IPS DF 6.9 (cell line): ENCODE measurements at regions not wholly inside any gene's neighbourhood (a gene's known extent, or its start where the extent isn't known, plus 50 kb on each side); places are given as distances from the start of the nearest gene placed in this dataset.

ENCODE experiments used
- DNase-seq: peaks from one replicate; pipeline ENCODE4 v3.0.0-alpha.2; 2013; ENCODE audit warnings: low read depth, low spot score
- H3K27ac ChIP-seq: one replicate; pipeline ENCODE4 v1.5.1; 2013; ENCODE audit warnings: low read length, control low read depth
- H3K27me3 ChIP-seq: 2 replicates; pipeline ENCODE4 v1.6.1; 2013; ENCODE audit warnings: mild to moderate bottlenecking, low read length; ENCODE audit not compliant: control insufficient read depth, insufficient read depth
- H3K36me3 ChIP-seq: 2 replicates; pipeline ENCODE4 v1.6.1; 2013; ENCODE audit warnings: low read length; ENCODE audit not compliant: control insufficient read depth, insufficient read depth
- H3K4me1 ChIP-seq: 2 replicates; pipeline ENCODE4 v1.6.1; 2013; ENCODE audit warnings: low read length; ENCODE audit not compliant: control insufficient read depth, insufficient read depth
- H3K4me3 ChIP-seq: 2 replicates; pipeline ENCODE4 v1.5.1; 2013; ENCODE audit warnings: mild to moderate bottlenecking, low read length
- H3K9me3 ChIP-seq: 2 replicates; pipeline ENCODE4 v1.6.1; 2013; ENCODE audit warnings: low read length, inconsistent platforms; ENCODE audit not compliant: control insufficient read depth, insufficient read depth
- WGBS: extraction: QIAGEN DNeasy Blood & Tissue Kit; methylation state at CpG from one replicate; pipeline ENCODE4 v1.1.7; 2013; ENCODE audit warnings: mixed read lengths, missing lambda C conversion rate; ENCODE audit not compliant: insufficient read length, insufficient coverage; 5-methylcytosine and 5-hydroxymethylcytosine counted together

DNA sequence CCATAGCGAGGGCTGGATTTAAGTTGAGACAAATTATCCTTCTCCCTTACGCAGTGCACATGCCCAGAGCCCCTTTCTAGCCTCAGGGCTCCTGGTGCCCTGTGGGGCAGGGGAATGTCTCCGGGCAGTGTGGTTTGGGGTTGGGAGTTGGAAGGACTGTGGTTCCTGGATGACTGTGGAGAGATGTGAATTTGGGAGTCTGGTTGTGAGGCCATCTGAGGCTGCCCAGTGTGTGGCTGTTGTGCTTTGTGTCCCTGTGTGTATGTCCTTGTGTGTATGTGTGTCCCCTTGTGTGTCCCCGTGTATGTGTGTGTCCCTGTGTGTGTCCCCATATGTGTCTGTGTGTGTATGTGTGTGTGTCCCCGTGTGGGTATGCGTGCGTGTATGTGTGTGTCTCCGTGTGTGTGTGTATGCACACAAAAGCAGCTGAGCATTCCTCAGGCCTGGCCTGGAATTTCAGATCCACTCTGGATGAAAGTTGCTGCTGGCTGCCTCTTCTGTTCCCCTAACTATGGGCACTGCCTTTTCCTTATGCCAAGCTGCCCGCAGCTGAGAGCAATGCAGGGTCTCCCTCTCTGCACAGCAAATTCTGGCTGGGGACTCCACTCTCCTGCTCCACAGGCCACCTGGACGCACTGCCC lies 65.4 kb downstream of the UBIAD1 start:
- no peak for DNase-seq
- no CpG with 5 or more reads among the region's 10 CpGs for WGBS
- no peak overlapping the region for H3K27ac ChIP-seq
- no peak overlapping the region for H3K4me3 ChIP-seq
- no peaks in the 10 kb centered on the region for H3K36me3 ChIP-seq
- no peaks in the 10 kb centered on the region; the same call in 1 of the 2 replicates for H3K4me1 ChIP-seq
- no peaks in the 10 kb centered on the region for H3K9me3 ChIP-seq
- no peaks in the 10 kb centered on the region for H3K27me3 ChIP-seq

DNA sequence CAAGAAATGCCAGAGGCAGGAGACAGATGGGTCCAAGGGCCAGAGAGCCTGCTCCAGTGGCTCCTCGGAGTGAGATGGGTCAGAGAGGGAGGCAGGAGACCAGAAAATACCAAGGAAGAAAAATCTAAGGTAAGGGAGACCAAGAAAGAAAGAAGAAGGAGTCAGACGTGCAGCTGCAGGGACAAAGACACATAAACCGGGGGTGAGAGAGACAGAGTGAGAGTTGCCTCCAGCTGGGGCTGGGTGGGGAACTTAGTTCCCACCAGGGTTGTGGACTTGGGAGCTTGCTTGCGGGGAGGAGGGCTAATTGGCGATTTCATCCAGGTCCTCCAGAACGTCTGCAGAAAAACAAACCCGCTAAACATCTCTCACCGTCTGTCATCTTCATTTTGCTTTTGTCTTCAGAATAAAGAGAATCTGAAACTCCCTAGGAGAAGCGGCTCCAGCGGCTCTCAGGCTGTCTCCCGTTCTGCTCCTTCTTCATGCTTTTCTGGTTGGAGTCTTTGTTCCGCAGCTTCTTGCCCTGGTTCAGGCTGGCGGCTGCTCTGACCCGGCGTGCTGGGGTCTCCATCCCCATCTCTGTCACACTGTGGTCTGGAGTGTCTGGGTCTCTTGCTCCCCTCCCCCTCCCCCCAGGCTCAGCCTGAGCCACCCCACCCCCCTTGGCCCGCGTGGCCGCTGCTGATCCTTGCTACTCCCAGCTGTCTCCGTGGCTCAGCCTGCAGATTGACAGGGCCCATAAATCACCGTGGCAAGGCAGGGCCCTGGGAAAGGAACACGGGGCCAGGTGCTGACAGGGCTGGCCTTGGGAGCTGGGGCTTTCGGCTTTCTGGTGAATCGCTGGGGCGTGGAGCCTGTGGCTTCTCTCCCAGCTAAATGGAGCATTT lies 66.6 kb downstream of the UBIAD1 start:
- no peaks in the 10 kb centered on the region for H3K27me3 ChIP-seq
- no CpG with 5 or more reads among the region's 24 CpGs for WGBS
- H3K4me3 ChIP-seq = no peak overlapping the region
- H3K9me3 ChIP-seq = no peaks in the 10 kb centered on the region
- no peaks in the 10 kb centered on the region; the same call in 1 of the 2 replicates for H3K4me1 ChIP-seq
- DNase-seq = no peak
- no peaks in the 10 kb centered on the region for H3K36me3 ChIP-seq
- H3K27ac ChIP-seq = no peak overlapping the region

DNA sequence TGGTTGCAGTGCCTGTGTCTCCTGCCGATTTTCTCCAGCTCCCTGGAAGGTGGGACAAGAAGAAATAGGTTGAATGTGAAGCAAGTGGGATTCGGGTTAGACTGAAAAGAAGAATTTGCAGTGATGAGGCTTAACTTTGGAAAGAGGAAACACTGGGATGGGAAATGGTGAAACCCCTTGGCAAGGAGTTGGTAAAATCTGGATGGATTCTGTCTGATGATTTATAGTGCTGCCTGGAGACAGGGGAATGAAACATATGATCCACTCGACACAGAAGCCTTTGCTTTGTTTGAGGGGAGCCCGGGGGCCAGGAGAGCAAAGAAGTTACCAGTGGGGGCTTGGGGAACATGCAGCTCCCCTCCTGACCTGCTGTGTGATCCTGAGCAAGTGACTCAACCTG lies 67.2 kb downstream of the UBIAD1 start:
- DNase-seq = no peak
- H3K9me3 ChIP-seq = no peaks in the 10 kb centered on the region
- peaks cover 1% of the 10 kb centered on the region; the same call in 1 of the 2 replicates for H3K4me1 ChIP-seq
- H3K4me3 ChIP-seq = no peak overlapping the region
- no peaks in the 10 kb centered on the region for H3K36me3 ChIP-seq
- H3K27ac ChIP-seq = no peak overlapping the region
- no peaks in the 10 kb centered on the region for H3K27me3 ChIP-seq
- no CpG with 5 or more reads among the region's 4 CpGs for WGBS

DNA sequence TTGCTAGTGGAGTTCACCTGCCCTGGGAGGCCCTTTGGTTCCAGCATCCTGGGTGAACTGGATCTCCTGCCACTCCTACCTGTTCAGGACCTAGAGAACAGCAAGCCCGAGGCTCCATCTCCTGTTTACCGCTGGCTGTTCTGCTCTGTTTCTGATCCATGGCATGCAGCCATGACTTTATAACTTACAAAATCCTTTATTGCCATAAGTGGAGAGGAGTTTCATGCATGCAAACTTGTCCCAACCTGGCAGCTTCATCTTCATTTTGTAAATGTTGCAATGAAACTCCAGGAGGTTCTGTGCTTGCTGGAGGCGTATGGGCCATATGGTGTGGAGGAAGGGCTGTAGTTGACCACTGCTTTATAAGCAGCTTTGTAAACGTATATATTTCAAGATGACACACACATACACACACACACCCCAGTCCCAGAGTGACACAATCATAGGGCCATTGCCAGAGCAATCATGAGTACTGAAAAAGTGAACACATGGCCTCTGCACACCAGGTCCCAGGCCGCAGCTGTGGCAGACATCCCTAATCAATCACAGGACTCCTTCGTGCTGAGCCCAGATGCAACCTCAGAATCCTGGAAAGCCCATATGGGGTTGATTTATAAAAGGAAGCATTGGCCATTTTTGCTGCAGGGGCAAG lies 69.0 kb downstream of the UBIAD1 start:
- peaks cover 1% of the 10 kb centered on the region; the same call in 1 of the 2 replicates for H3K4me1 ChIP-seq
- WGBS = no CpG with 5 or more reads among the region's 6 CpGs
- H3K27me3 ChIP-seq = no peaks in the 10 kb centered on the region
- no peak overlapping the region for H3K4me3 ChIP-seq
- no peak overlapping the region for H3K27ac ChIP-seq
- no peaks in the 10 kb centered on the region for H3K9me3 ChIP-seq
- no peaks in the 10 kb centered on the region for H3K36me3 ChIP-seq
- DNase-seq = no peak

DNA sequence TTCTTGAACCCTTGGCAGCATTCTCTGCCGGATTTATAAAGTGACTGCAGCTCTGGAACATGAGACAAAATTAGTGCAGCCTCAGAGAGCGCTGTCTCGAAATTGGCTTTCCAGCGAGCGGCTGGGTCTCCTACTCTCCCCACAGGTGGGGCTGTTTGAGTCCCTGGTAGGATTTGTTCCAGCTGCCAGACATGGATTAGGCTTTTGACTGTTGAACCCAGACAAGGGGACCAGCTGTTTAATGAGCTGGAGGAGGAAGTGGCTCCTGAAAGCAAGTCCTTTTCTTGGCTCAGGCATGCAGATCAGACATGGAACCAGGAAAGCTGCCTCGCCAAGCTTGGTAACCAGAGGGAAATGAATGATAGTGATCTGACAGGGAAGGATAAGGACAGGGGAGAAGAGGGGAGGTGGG lies 69.6 kb downstream of the UBIAD1 start:
- no peaks in the 10 kb centered on the region for H3K27me3 ChIP-seq
- WGBS = no CpG with 5 or more reads among the region's 6 CpGs
- no peak overlapping the region for H3K27ac ChIP-seq
- H3K9me3 ChIP-seq = no peaks in the 10 kb centered on the region
- no peaks in the 10 kb centered on the region for H3K36me3 ChIP-seq
- H3K4me3 ChIP-seq = no peak overlapping the region
- DNase-seq = no peak
- H3K4me1 ChIP-seq = peaks cover 1% of the 10 kb centered on the region; the same call in 1 of the 2 replicates

DNA sequence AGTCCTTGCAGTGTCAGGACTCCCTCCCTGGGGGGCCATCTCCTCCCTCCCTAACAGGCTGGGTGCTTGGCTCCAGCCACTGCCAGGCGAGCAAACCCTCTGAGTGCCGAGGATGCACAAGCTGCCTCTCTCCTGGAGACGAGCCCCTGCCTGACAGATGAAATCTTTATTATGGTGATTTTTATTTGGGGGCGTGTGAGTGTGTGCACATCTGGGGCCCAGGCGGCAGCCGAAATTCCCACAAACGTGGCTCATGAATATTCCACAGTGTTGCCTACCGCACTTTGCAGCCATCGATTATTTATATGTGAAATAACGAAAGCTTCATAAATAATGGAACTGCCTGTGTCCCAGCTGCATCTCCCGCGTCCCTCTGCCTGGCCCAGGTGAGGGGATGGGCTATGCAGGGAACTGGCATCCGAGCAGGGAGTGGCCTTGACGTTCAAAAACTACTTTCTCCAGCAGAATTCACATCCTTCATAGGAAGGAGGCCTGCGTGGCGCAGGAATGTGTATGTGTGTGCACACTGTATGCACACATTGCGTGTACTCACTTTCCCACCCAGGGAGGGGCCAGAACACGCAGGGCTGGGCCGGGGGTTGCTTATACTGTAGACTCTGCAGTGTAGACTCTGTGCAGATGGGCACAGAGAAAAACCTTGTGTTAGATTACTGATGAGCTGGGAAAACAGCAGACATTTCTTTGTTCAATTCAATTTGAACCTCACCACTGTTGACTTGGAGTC lies 73.1 kb downstream of the UBIAD1 start:
- no CpG with 5 or more reads among the region's 19 CpGs for WGBS
- Histone ChIP-seq H3K4me1 (0 out of 2 replicates have a peak, but pooled peaks cover 1% of the 10 kb centered on the region), H3K9me3 (no peaks in the 10 kb centered on the region), H3K27ac (no peak overlapping the region), H3K27me3 (no peaks in the 10 kb centered on the region), H3K4me3 (no peak overlapping the region), H3K36me3 (no peaks in the 10 kb centered on the region)
- DNase-seq = no peak

DNA sequence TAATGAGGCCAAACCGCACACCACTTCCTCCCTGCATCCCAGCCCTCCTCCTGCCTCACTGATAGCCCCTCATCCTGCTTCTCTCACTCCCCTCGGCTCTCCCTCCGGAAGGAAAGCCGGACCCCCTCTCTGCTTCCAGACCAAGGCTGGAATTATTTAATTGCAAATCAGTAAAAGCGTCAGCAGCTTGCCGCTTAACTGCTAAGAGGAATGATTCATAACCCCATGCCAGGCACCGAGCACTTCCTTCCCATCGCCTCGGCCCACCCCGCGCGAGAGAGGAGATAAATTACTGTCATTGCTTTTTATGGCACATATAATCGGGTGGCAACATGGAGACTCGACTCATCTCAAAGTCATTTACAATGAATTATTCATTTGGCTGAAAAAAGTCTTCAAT lies 77.3 kb downstream of the UBIAD1 start:
- WGBS = no CpG with 5 or more reads among the region's 14 CpGs
- no peak overlapping the region for H3K4me3 ChIP-seq
- no peak for DNase-seq
- H3K27me3 ChIP-seq = no peaks in the 10 kb centered on the region
- no peaks in the 10 kb centered on the region for H3K36me3 ChIP-seq
- no peaks in the 10 kb centered on the region for H3K9me3 ChIP-seq
- no peaks in the 10 kb centered on the region; the same call in 1 of the 2 replicates for H3K4me1 ChIP-seq
- no peak overlapping the region for H3K27ac ChIP-seq

DNA sequence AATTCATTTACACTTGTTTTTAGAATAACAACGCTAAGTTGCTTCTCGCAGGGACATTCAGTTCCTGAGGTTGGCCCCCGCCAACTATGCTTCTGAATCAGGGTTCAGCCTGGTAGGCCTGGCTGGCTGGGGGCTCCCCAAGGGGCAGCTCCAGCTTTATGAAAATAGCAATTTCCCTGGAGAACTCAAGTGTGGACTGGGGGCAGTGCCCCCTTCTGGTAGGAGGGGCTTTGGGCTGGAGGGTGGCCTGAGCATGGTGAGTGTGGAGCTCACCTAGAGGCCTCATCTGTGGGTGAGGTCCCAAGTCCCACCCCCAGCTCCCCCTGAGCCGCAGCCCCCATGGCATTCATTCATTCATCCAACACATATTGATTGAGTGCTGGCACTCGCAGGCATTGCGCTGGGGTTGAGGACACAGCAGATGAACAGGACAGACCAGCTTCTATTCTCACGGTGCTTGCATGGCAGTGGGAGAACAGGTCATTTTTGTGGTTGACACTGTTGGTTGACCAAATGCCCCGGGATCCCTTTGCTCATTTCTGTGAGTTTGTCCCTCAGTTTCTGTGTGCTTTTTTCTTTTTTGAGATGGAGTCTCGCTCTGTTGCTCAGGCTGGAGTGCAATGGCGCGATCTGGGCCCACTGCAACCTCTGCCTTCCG lies 79.2 kb downstream of the UBIAD1 start:
- H3K4me1 ChIP-seq = peaks cover 1% of the 10 kb centered on the region; the same call in 1 of the 2 replicates
- no CpG with 5 or more reads among the region's 12 CpGs for WGBS
- no peaks in the 10 kb centered on the region for H3K9me3 ChIP-seq
- no peaks in the 10 kb centered on the region for H3K27me3 ChIP-seq
- no peak for DNase-seq
- no peak overlapping the region for H3K27ac ChIP-seq
- no peaks in the 10 kb centered on the region for H3K36me3 ChIP-seq
- no peak overlapping the region for H3K4me3 ChIP-seq

DNA sequence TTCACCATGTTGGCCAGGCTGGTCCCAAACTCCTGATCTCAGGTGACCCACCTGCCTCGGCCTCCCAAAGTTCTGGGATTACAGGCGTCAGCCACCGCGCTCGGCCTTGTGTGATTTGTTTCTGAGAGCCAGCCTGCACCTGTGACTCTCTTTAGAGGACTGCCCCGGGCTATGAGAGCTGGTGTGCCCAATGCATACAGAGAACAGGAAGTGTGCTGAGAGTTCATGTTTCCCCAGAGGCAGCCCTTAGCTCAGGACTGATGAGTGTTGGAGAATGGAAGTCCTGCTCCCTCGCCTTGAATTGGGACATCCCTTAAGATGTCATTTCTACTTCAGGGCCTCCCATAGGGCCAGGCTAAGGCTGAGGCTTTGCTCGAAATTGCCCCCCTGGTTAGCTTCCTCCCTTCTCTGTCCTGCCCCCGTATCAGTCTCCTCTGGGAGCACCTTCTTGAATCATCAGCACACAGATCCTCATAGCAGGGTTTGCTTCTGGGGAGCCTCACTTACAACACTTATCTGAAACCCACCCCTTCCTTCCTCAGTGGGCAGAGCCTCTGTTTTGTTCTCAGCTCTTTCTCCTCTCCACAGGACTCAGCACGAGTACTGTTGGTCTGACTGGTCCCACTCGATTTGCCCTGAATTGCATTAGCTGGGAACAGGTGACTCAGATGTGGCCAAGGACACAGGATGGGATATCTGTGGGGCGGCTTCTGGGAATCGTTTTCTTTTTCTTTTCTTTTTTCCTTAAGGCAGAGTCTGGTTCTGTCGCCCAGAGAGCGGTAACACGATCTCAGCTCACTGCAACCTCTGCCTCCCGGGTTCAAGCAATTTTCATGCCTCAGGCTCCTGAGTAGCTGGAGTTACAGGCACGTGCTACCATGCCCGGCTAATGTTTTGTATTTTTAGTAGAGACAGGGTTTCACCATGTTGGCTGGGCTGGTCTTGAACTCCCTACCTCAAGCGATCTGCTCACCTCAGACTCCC lies 80.1 kb downstream of the UBIAD1 start:
- Histone ChIP-seq H3K4me3 (no peak overlapping the region), H3K27ac (no peak overlapping the region), H3K27me3 (no peaks in the 10 kb centered on the region), H3K4me1 (peaks cover 6% of the 10 kb centered on the region; the same call in 1 of the 2 replicates), H3K9me3 (no peaks in the 10 kb centered on the region), H3K36me3 (no peaks in the 10 kb centered on the region)
- no peak for DNase-seq
- no CpG with 5 or more reads among the region's 20 CpGs for WGBS
